Activated T-cell treated with anti-CD3 and anti-CD28 coated beads for 4 hours (primary cell): ENCODE measurements at regions not wholly inside any gene's neighbourhood (a gene's known extent, or its start where the extent isn't known, plus 50 kb on each side); places are given as distances from the start of the nearest gene placed in this dataset.

Experiments used
- DNase-seq: peaks from one replicate; pipeline ENCODE4 v3.0.0-alpha.2; 2020

GRCh38 chr6:156557911-156558259 is 219.3 kb upstream of the ARID1B start:
- DNase-seq = no peak

GRCh38 chr6:156557251-156557910 is 219.8 kb upstream of the ARID1B start:
- DNase-seq = no peak

- DNase-seq = no peak
These were observed 220.4 kb upstream of the ARID1B start for GRCh38 chr6:156556811-156557210.

- DNase-seq = no peak
These were observed 222.1 kb upstream of the ARID1B start for GRCh38 chr6:156555116-156555515.

- DNase-seq = no peak
These were observed 223.0 kb upstream of the ARID1B start for GRCh38 chr6:156554160-156554559.

GRCh38 chr6:156552849-156553248 is 224.3 kb upstream of the ARID1B start:
- DNase-seq = no peak

- DNase-seq = no peak
These were observed 226.2 kb upstream of the ARID1B start for GRCh38 chr6:156550949-156551348.

- no peak for DNase-seq
These were observed 231.2 kb upstream of the ARID1B start for GRCh38 chr6:156545931-156546330.

- no peak for DNase-seq
These were observed 232.2 kb upstream of the ARID1B start for GRCh38 chr6:156545021-156545420.

- no peak for DNase-seq
These were observed 233.1 kb upstream of the ARID1B start for GRCh38 chr6:156544046-156544445.

- no peak for DNase-seq
These were observed 233.7 kb upstream of the ARID1B start for GRCh38 chr6:156543431-156543830.

GRCh38 chr6:156538875-156539660 is 238.1 kb upstream of the ARID1B start:
- DNase-seq = no peak

GRCh38 chr6:156534594-156534993 is 242.6 kb upstream of the ARID1B start:
- no peak for DNase-seq

GRCh38 chr6:156533872-156534524 is 243.2 kb upstream of the ARID1B start:
- no peak for DNase-seq

- no peak for DNase-seq
These were observed 251.1 kb upstream of the ARID1B start for GRCh38 chr6:156526081-156526480.

GRCh38 chr6:156525541-156525940 is 251.6 kb upstream of the ARID1B start:
- DNase-seq = no peak

- no peak for DNase-seq
These were observed 257.2 kb upstream of the ARID1B start for GRCh38 chr6:156519940-156520339.

- DNase-seq = no peak
These were observed 260.1 kb upstream of the ARID1B start for GRCh38 chr6:156517088-156517487.

GRCh38 chr6:156515242-156515641 is 261.9 kb upstream of the ARID1B start:
- DNase-seq = no peak

GRCh38 chr6:156513504-156513903 is 263.7 kb upstream of the ARID1B start:
- no peak for DNase-seq

- no peak for DNase-seq
These were observed 265.6 kb upstream of the ARID1B start for GRCh38 chr6:156511570-156511969.

- no peak for DNase-seq
These were observed 266.1 kb upstream of the ARID1B start for GRCh38 chr6:156511051-156511450.

- DNase-seq = no peak
These were observed 266.9 kb upstream of the ARID1B start for GRCh38 chr6:156510242-156510641.

- DNase-seq = no peak
These were observed 267.7 kb upstream of the ARID1B start for GRCh38 chr6:156509496-156509895.
